Urinary bladder (tissue), 3 donors: ENCODE measurements at regions not wholly inside any gene's neighbourhood (a gene's known extent, or its start where the extent isn't known, plus 50 kb on each side); places are given as distances from the start of the nearest gene placed in this dataset.

Experiments
- DNase-seq: peaks from one replicate; pipeline ENCODE4 v3.0.0-alpha.2; 2015; ENCODE audit errors: extremely low spot score
- H3K27ac ChIP-seq: one replicate; pipeline ENCODE4 v1.5.1; 2013; ENCODE audit warnings: low read depth, mild to moderate bottlenecking, moderate library complexity
- H3K36me3 ChIP-seq: one replicate; pipeline ENCODE4 v1.6.1; 2013; ENCODE audit warnings: mild to moderate bottlenecking, moderate library complexity; ENCODE audit not compliant: insufficient read depth
- H3K4me1 ChIP-seq: one replicate; pipeline ENCODE4 v1.6.1; 2013; ENCODE audit warnings: mild to moderate bottlenecking, moderate library complexity; ENCODE audit not compliant: insufficient read depth
- H3K4me3 ChIP-seq: one replicate; pipeline ENCODE4 v1.5.1; 2013; ENCODE audit warnings: low read depth, low read length
- WGBS: extraction: QIAGEN DNeasy Blood & Tissue Kit; methylation state at CpG from one replicate; pipeline ENCODE4 v1.1.7; 2013; 5-methylcytosine and 5-hydroxymethylcytosine counted together
- donor health status: healthy with polysubstance abuse.
- donor health status: healthy.

GRCh38 chr20:57837208-57838035 is 127.6 kb upstream of the PMEPA1 start:
- Histone ChIP-seq H3K4me1 (no peaks in the 10 kb centered on the region), H3K27ac (no peak overlapping the region), H3K36me3 (no peaks in the 10 kb centered on the region), H3K4me3 (no peak overlapping the region)
- WGBS: 95% methylated on average over 24 of the region's 24 CpGs
- DNase-seq: no peak

- no peak overlapping the region for H3K27ac ChIP-seq
- 78% methylated on average over 30 of the region's 30 CpGs for WGBS
- DNase-seq: no peak
- H3K4me3 ChIP-seq: no peak overlapping the region
- H3K4me1 ChIP-seq: no peaks in the 10 kb centered on the region
- no peaks in the 10 kb centered on the region for H3K36me3 ChIP-seq
Measured at GRCh38 chr20:57835588-57836455, 126.0 kb upstream of the PMEPA1 start.

GRCh38 chr20:57835074-57835452 is 125.2 kb upstream of the PMEPA1 start:
- Histone ChIP-seq H3K4me1 (no peaks in the 10 kb centered on the region), H3K27ac (no peak overlapping the region), H3K4me3 (no peak overlapping the region), H3K36me3 (no peaks in the 10 kb centered on the region)
- no peak for DNase-seq
- 95% methylated on average over 1 of the region's 1 CpG for WGBS

- H3K27ac ChIP-seq: no peak overlapping the region
- no peak for DNase-seq
- H3K4me3 ChIP-seq: no peak overlapping the region
- H3K4me1 ChIP-seq: no peaks in the 10 kb centered on the region
- 88% methylated on average over 17 of the region's 17 CpGs for WGBS
- no peaks in the 10 kb centered on the region for H3K36me3 ChIP-seq
Measured at GRCh38 chr20:57834306-57835073, 124.7 kb upstream of the PMEPA1 start.

- DNase-seq: no peak
- 89% methylated on average over 8 of the region's 8 CpGs for WGBS
- Histone ChIP-seq H3K4me1 (no peaks in the 10 kb centered on the region), H3K36me3 (no peaks in the 10 kb centered on the region), H3K27ac (no peak overlapping the region), H3K4me3 (no peak overlapping the region)
Measured at GRCh38 chr20:57831993-57832585, 122.3 kb upstream of the PMEPA1 start.

GRCh38 chr20:57831326-57831992 is 121.6 kb upstream of the PMEPA1 start:
- Histone ChIP-seq H3K4me1 (no peaks in the 10 kb centered on the region), H3K27ac (no peak overlapping the region), H3K4me3 (no peak overlapping the region), H3K36me3 (no peaks in the 10 kb centered on the region)
- DNase-seq: no peak
- 83% methylated on average over 9 of the region's 9 CpGs for WGBS

GRCh38 chr20:57830515-57830895 is 120.7 kb upstream of the PMEPA1 start:
- WGBS: 96% methylated on average over 12 of the region's 12 CpGs
- no peak for DNase-seq
- no peak overlapping the region for H3K27ac ChIP-seq
- no peak overlapping the region for H3K4me3 ChIP-seq
- no peaks in the 10 kb centered on the region for H3K36me3 ChIP-seq
- H3K4me1 ChIP-seq: no peaks in the 10 kb centered on the region

- no peaks in the 10 kb centered on the region for H3K4me1 ChIP-seq
- WGBS: 89% methylated on average over 9 of the region's 9 CpGs
- no peak overlapping the region for H3K27ac ChIP-seq
- DNase-seq: no peak
- no peaks in the 10 kb centered on the region for H3K36me3 ChIP-seq
- H3K4me3 ChIP-seq: no peak overlapping the region
Measured at GRCh38 chr20:57829805-57830514, 120.1 kb upstream of the PMEPA1 start.

- WGBS: 86% methylated on average over 6 of the region's 6 CpGs
- no peak overlapping the region for H3K27ac ChIP-seq
- no peak for DNase-seq
- no peaks in the 10 kb centered on the region for H3K4me1 ChIP-seq
- no peaks in the 10 kb centered on the region for H3K36me3 ChIP-seq
- no peak overlapping the region for H3K4me3 ChIP-seq
Measured at GRCh38 chr20:57829336-57829735, 119.5 kb upstream of the PMEPA1 start.

- Histone ChIP-seq H3K4me3 (no peak overlapping the region), H3K36me3 (no peaks in the 10 kb centered on the region), H3K4me1 (no peaks in the 10 kb centered on the region), H3K27ac (no peak overlapping the region)
- WGBS: 92% methylated on average over 10 of the region's 10 CpGs
- DNase-seq: no peak
Measured at GRCh38 chr20:57828696-57829095, 118.9 kb upstream of the PMEPA1 start.

GRCh38 chr20:57826666-57827287 is 117.0 kb upstream of the PMEPA1 start:
- Histone ChIP-seq H3K27ac (no peak overlapping the region), H3K4me3 (no peak overlapping the region), H3K36me3 (no peaks in the 10 kb centered on the region), H3K4me1 (no peaks in the 10 kb centered on the region)
- DNase-seq: no peak
- WGBS: 75% methylated on average over 12 of the region's 12 CpGs

- DNase-seq: no peak
- H3K4me1 ChIP-seq: no peaks in the 10 kb centered on the region
- no peaks in the 10 kb centered on the region for H3K36me3 ChIP-seq
- no peak overlapping the region for H3K27ac ChIP-seq
- 93% methylated on average over 6 of the region's 6 CpGs for whole genome bisulfite sequencing
- no peak overlapping the region for H3K4me3 ChIP-seq
Measured at GRCh38 chr20:57824909-57825308, 115.1 kb upstream of the PMEPA1 start.
